ENCODE measurements at regions not wholly inside any gene's neighbourhood (a gene's known extent, or its start where the extent isn't known, plus 50 kb on each side); places are given as distances from the start of the nearest gene placed in this dataset.

GRCh38 chr2:5140347-5140746 lies 551.8 kb upstream of the SOX11 start:
- TF ChIP-seq CTCF (conservative IDR thresholded peaks at IDR 0.05) (no peak), EZH2 (IDR thresholded peaks at IDR 0.05; ENCODE audit: low read depth) (no peak)
